Gastroesophageal sphincter (tissue), 3 donors: ENCODE measurements at regions not wholly inside any gene's neighbourhood (a gene's known extent, or its start where the extent isn't known, plus 50 kb on each side); places are given as distances from the start of the nearest gene placed in this dataset.

Experiments
- POLR2A ChIP-seq, 2 donors: fragments of 450-650 bp; IDR thresholded peaks; one replicate each; pipeline ENCODE4 v1.6.1; 2017; ENCODE audit warnings: antibody characterized with exemption in 2 of 2, mild to moderate bottlenecking in 2 of 2, moderate library complexity in 1 of 2
- TF ChIP-seq, protein P1 (sequence below), 4 experiments: fragments of 200-600 bp in 2 of 4; fragments of 450-650 bp in 2 of 4; sonication (generic) in 1 of 4; IDR thresholded peaks; one replicate each; pipeline ENCODE4 v1.5.1; 2017 to 2019; ENCODE audit warnings: antibody characterized with exemption in 4 of 4, mild to moderate bottlenecking in 2 of 4, moderate library complexity in 2 of 4

DNA sequence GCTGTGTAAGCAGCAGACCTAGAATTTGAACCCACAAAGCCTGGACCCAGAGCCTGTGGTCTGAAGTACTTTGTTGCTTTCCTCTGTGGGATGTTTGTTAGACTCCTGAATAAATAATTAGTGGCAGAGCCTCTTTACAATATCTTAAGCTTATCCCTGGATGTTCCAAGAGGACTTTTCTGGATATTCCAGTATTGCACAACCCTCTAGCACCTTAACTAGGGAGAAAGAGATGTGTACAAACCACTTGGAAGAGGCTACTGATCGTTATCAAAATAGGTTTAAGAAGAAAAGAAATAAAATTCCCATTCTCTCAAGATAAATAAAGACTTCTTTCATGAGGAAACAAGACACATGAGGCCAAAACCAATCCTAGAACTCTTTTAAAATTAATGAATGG lies 632.4 kb downstream of the CDH11 start:
- TF ChIP-seq, protein P1, sequence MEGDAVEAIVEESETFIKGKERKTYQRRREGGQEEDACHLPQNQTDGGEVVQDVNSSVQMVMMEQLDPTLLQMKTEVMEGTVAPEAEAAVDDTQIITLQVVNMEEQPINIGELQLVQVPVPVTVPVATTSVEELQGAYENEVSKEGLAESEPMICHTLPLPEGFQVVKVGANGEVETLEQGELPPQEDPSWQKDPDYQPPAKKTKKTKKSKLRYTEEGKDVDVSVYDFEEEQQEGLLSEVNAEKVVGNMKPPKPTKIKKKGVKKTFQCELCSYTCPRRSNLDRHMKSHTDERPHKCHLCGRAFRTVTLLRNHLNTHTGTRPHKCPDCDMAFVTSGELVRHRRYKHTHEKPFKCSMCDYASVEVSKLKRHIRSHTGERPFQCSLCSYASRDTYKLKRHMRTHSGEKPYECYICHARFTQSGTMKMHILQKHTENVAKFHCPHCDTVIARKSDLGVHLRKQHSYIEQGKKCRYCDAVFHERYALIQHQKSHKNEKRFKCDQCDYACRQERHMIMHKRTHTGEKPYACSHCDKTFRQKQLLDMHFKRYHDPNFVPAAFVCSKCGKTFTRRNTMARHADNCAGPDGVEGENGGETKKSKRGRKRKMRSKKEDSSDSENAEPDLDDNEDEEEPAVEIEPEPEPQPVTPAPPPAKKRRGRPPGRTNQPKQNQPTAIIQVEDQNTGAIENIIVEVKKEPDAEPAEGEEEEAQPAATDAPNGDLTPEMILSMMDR (IDR thresholded peaks at IDR 0.05) = no peak
- no peak for TF ChIP-seq POLR2A (IDR thresholded peaks at IDR 0.05)
